ENCODE measurements at regions not wholly inside any gene's neighbourhood (a gene's known extent, or its start where the extent isn't known, plus 50 kb on each side); places are given as distances from the start of the nearest gene placed in this dataset.

DNA sequence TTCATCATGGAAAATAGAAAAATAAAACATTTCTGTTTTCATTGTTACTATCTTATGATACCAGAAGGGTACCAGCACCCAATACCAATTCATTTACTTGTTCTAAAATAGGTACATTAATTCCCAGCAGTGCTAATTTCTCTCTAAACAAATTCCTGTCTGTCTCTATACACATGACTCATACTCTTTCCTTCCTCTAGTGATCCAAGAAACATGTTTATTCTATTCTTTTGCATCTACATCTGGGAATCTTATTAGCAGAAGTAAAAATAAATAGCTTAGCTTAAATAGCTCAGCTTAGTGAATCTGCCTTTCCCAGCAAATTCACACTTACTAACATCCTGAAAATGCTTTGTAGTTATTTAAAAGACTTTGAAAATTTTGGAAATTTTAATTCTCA is 84.5 kb upstream of the MAPRE2 start:
- no peak overlapping the region for H3K27ac ChIP-seq (ENCODE audit: insufficient read depth, low read length)
- H3K79me2 ChIP-seq (ENCODE audit: control insufficient read depth, insufficient read depth, low read length), result no peaks in the 10 kb centered on the region
- no peak overlapping the region for H3K4me3 ChIP-seq (replicated peaks in 1 of 4; ENCODE audit: control extremely low read depth in 1 of 4, insufficient read depth in 1 of 4, low read depth in 3 of 4, low read length in 4 of 4)
- H3K27me3 ChIP-seq (ENCODE audit: control insufficient read depth, insufficient read depth, low read length), result no peaks in the 10 kb centered on the region
- H3K4me2 ChIP-seq (ENCODE audit: extremely low read depth, insufficient read depth, low read length), result no peak overlapping the region
- no peak overlapping the region for H2AFZ ChIP-seq (ENCODE audit: low read length)
- DNase-seq (ENCODE audit: low read depth in 2 of 2), result peak; percentile 51 to 69
- TF ChIP-seq CTCF (conservative IDR thresholded peaks at IDR 0.05 in 1 of 2, IDR thresholded peaks at IDR 0.05 in 1 of 2; ENCODE audit: low read depth in 1 of 2, low read length in 2 of 2) (no peak), EZH2 (IDR thresholded peaks at IDR 0.05; ENCODE audit: low read length, missing control alignments) (no peak)
- no peaks in the 10 kb centered on the region for H3K4me1 ChIP-seq (ENCODE audit: control insufficient read depth, extremely low read depth, insufficient read depth, low read length)
- H4K20me1 ChIP-seq (ENCODE audit: control insufficient read depth, extremely low read depth, insufficient read depth, low read length), result no peaks in the 10 kb centered on the region
- H3K36me3 ChIP-seq (ENCODE audit: control insufficient read depth, insufficient read depth, low read length), result no peaks in the 10 kb centered on the region
- no peaks in the 10 kb centered on the region for H3K9me3 ChIP-seq (ENCODE audit: control insufficient read depth, insufficient read depth, low read depth, low read length)
- no peak overlapping the region for H3K9ac ChIP-seq (ENCODE audit: insufficient read depth, low read length)

- Histone ChIP-seq H4K20me1 (ENCODE audit: control insufficient read depth, extremely low read depth, insufficient read depth, low read length) (no peaks in the 10 kb centered on the region), H3K9me3 (ENCODE audit: control insufficient read depth, insufficient read depth, low read depth, low read length) (no peaks in the 10 kb centered on the region), H3K9ac (ENCODE audit: insufficient read depth, low read length) (no peak overlapping the region), H3K27me3 (ENCODE audit: control insufficient read depth, insufficient read depth, low read length) (no peaks in the 10 kb centered on the region), H3K27ac (ENCODE audit: insufficient read depth, low read length) (no peak overlapping the region), H2AFZ (ENCODE audit: low read length) (no peak overlapping the region), H3K4me2 (ENCODE audit: extremely low read depth, insufficient read depth, low read length) (peak overlapping the region; percentile 2), H3K36me3 (ENCODE audit: control insufficient read depth, insufficient read depth, low read length) (no peaks in the 10 kb centered on the region), H3K79me2 (ENCODE audit: control insufficient read depth, insufficient read depth, low read length) (no peaks in the 10 kb centered on the region), H3K4me3 (replicated peaks in 1 of 4; ENCODE audit: control extremely low read depth in 1 of 4, insufficient read depth in 1 of 4, low read depth in 3 of 4, low read length in 4 of 4) (no peak overlapping the region), H3K4me1 (ENCODE audit: control insufficient read depth, extremely low read depth, insufficient read depth, low read length) (no peaks in the 10 kb centered on the region)
- DNase-seq (ENCODE audit: low read depth in 2 of 2), result peak in 1 of 2 donors; percentile 72
- no peak for TF ChIP-seq EZH2 (IDR thresholded peaks at IDR 0.05; ENCODE audit: low read length, missing control alignments)
- no peak for TF ChIP-seq CTCF (conservative IDR thresholded peaks at IDR 0.05 in 1 of 2, IDR thresholded peaks at IDR 0.05 in 1 of 2; ENCODE audit: low read depth in 1 of 2, low read length in 2 of 2)
Observed at GRCh38 chr18:34957119-34957863, 83.9 kb upstream of the MAPRE2 start.

- H3K9me3 ChIP-seq (ENCODE audit: control insufficient read depth, insufficient read depth, low read depth, low read length), result no peaks in the 10 kb centered on the region
- TF ChIP-seq EZH2 (IDR thresholded peaks at IDR 0.05; ENCODE audit: low read length, missing control alignments), result no peak
- no peak for TF ChIP-seq CTCF (conservative IDR thresholded peaks at IDR 0.05 in 1 of 2, IDR thresholded peaks at IDR 0.05 in 1 of 2; ENCODE audit: low read depth in 1 of 2, low read length in 2 of 2)
- no peaks in the 10 kb centered on the region for H3K27me3 ChIP-seq (ENCODE audit: control insufficient read depth, insufficient read depth, low read length)
- no peak overlapping the region for H2AFZ ChIP-seq (ENCODE audit: low read length)
- no peak overlapping the region for H3K4me3 ChIP-seq (replicated peaks in 1 of 4; ENCODE audit: control extremely low read depth in 1 of 4, insufficient read depth in 1 of 4, low read depth in 3 of 4, low read length in 4 of 4)
- H3K4me1 ChIP-seq (ENCODE audit: control insufficient read depth, extremely low read depth, insufficient read depth, low read length), result no peaks in the 10 kb centered on the region
- no peak for DNase-seq (ENCODE audit: low read depth in 2 of 2)
- H4K20me1 ChIP-seq (ENCODE audit: control insufficient read depth, extremely low read depth, insufficient read depth, low read length), result no peaks in the 10 kb centered on the region
- no peaks in the 10 kb centered on the region for H3K79me2 ChIP-seq (ENCODE audit: control insufficient read depth, insufficient read depth, low read length)
- no peak overlapping the region for H3K4me2 ChIP-seq (ENCODE audit: extremely low read depth, insufficient read depth, low read length)
- H3K36me3 ChIP-seq (ENCODE audit: control insufficient read depth, insufficient read depth, low read length), result no peaks in the 10 kb centered on the region
- no peak overlapping the region for H3K27ac ChIP-seq (ENCODE audit: insufficient read depth, low read length)
- no peak overlapping the region for H3K9ac ChIP-seq (ENCODE audit: insufficient read depth, low read length)
Observed at GRCh38 chr18:34957864-34958259, 83.4 kb upstream of the MAPRE2 start.

Measured in fibroblast of lung (primary cell).